H1 (cell line): ENCODE measurements at regions not wholly inside any gene's neighbourhood (a gene's known extent, or its start where the extent isn't known, plus 50 kb on each side); places are given as distances from the start of the nearest gene placed in this dataset.

Experiments used
- CTCF ChIA-PET: fragments of 300-600 bp; sonication (Branson Sonifier 250); formaldehyde crosslinking; loops from one replicate; lab custom pipeline; 2021; ENCODE audit not compliant: partially characterized antibody; lab: Charles Lee
- POLR2A ChIA-PET: fragments of 300-600 bp; sonication (Branson Sonifier 250); formaldehyde crosslinking; loops from one replicate; lab custom pipeline; 2021; ENCODE audit warnings: inconsistent platforms; ENCODE audit not compliant: partially characterized antibody; lab: Charles Lee
- DNase-seq, 2 experiments: peaks; one replicate each; pipeline versions ENCODE4 v3.0.0 to v3.0.0-alpha.2; 2010 to 2022; ENCODE audit warnings: low spot score in 2 of 2, low read depth in 1 of 2, mixed read lengths in 1 of 2
- FAIRE-seq: peaks from 2 replicates; lab custom pipeline; 2011; peaks lifted over from hg19 to GRCh38; lab: Jason Lieb, UNC
- H2AFZ ChIP-seq: 2 replicates; pipeline ENCODE4 v1.8.1; 2012; ENCODE audit warnings: low read length, inconsistent platforms
- H2AK5ac ChIP-seq: 2 replicates; pipeline ENCODE4 v1.6.1; 2013; ENCODE audit warnings: low read depth, low read length
- H2BK120ac ChIP-seq: replicated peaks from 2 replicates; pipeline ENCODE3; 2013; ENCODE audit warnings: low read depth, low read length, inconsistent platforms
- H2BK12ac ChIP-seq: 2 replicates; pipeline ENCODE4 v1.6.1; 2013; ENCODE audit warnings: low read depth, low read length
- H2BK15ac ChIP-seq: 2 replicates; pipeline ENCODE4 v1.6.1; 2013; ENCODE audit warnings: low read length
- H2BK20ac ChIP-seq: 2 replicates; pipeline ENCODE4 v1.6.1; 2013; ENCODE audit warnings: low read length
- H2BK5ac ChIP-seq: 2 replicates; pipeline ENCODE4 v1.6.1; 2013; ENCODE audit warnings: low read depth, low read length
- H3K14ac ChIP-seq: 2 replicates; pipeline ENCODE4 v1.6.1; 2013; ENCODE audit warnings: inconsistent platforms; ENCODE audit not compliant: insufficient read length
- H3K18ac ChIP-seq: 2 replicates; pipeline ENCODE4 v1.6.1; 2013; ENCODE audit warnings: low read length; ENCODE audit errors: extremely low read depth
- H3K23ac ChIP-seq: 2 replicates; pipeline ENCODE4 v1.6.1; 2013; ENCODE audit warnings: inconsistent platforms; ENCODE audit not compliant: insufficient read length
- H3K23me2 ChIP-seq: 2 replicates; pipeline ENCODE4 v1.6.1; 2013; ENCODE audit warnings: low read depth, low read length
- H3K27ac ChIP-seq: 2 replicates; pipeline ENCODE4 v1.6.1; 2011; ENCODE audit warnings: low read depth, low read length, inconsistent platforms
- H3K27me3 ChIP-seq, 4 experiments: replicated peaks in 1 of 4; 1 replicate in 1 of 4; 2 replicates in 3 of 4; pipeline versions ENCODE4 v1.6.1 to v1.8.1; 2011 to 2013; ENCODE audit warnings: low read length in 3 of 4, mild to moderate bottlenecking in 3 of 4, inconsistent platforms in 2 of 4, mixed read lengths in 2 of 4, moderate library complexity in 1 of 4; ENCODE audit not compliant: control insufficient read depth in 3 of 4, insufficient read depth in 3 of 4; ENCODE audit errors: extremely low read depth in 1 of 4
- H3K36me3 ChIP-seq, 4 experiments: 2 replicates each; pipeline versions ENCODE4 v1.6.1 to v1.8.1; 2011 to 2013; ENCODE audit warnings: mild to moderate bottlenecking in 4 of 4, low read length in 3 of 4, moderate library complexity in 2 of 4, control low read depth in 1 of 4, inconsistent platforms in 1 of 4; ENCODE audit not compliant: insufficient read depth in 4 of 4, control insufficient read depth in 2 of 4
- H3K4ac ChIP-seq: replicated peaks from 2 replicates; pipeline ENCODE3; 2013; ENCODE audit warnings: low read length, low read depth, mixed read lengths, inconsistent platforms; ENCODE audit not compliant: insufficient read length
- H3K4me1 ChIP-seq, 4 experiments: replicated peaks in 1 of 4; 1 replicate in 1 of 4; 2 replicates in 3 of 4; pipeline versions ENCODE4 v1.6.1 to v1.8.1; 2011 to 2013; ENCODE audit warnings: low read length in 3 of 4, inconsistent platforms in 2 of 4, mixed read lengths in 1 of 4; ENCODE audit not compliant: insufficient read depth in 4 of 4, control insufficient read depth in 3 of 4
- H3K4me2 ChIP-seq, 2 experiments: 2 replicates each; pipeline versions ENCODE4 v1.6.1 to v1.8.1; 2011 to 2013; ENCODE audit warnings: low read depth in 2 of 2, low read length in 2 of 2, control low read depth in 1 of 2, inconsistent platforms in 1 of 2, mild to moderate bottlenecking in 1 of 2; ENCODE audit not compliant: insufficient read depth in 1 of 2
- H3K4me3 ChIP-seq, 4 experiments: fragments of 200-600, 300-600 bp in 1 of 4; sonication (generic), shearing (Covaris generic), sonication (Bioruptor Twin) in 1 of 4; 2 replicates each; pipeline versions ENCODE4 v1.5.1 to v1.8.1; 2011 to 2016; ENCODE audit warnings: low read length in 4 of 4, low read depth in 3 of 4, control low read depth in 2 of 4, inconsistent platforms in 2 of 4, mild to moderate bottlenecking in 2 of 4, mixed read lengths in 1 of 4, moderate library complexity in 1 of 4; ENCODE audit not compliant: insufficient read depth in 2 of 4; ENCODE audit errors: extremely low read depth in 1 of 4
- H3K56ac ChIP-seq: replicated peaks from 2 replicates; pipeline ENCODE3; 2013; ENCODE audit warnings: low read depth, mild to moderate bottlenecking, mixed read lengths, low read length, inconsistent platforms; ENCODE audit not compliant: insufficient read length
- H3K79me1 ChIP-seq: 2 replicates; pipeline ENCODE4 v1.6.1; 2013; ENCODE audit warnings: low read depth, low read length, control low read depth
- H3K79me2 ChIP-seq, 2 experiments: 2 replicates each; pipeline versions ENCODE4 v1.6.1 to v1.8.1; 2012 to 2013; ENCODE audit warnings: low read length in 2 of 2, mild to moderate bottlenecking in 2 of 2, inconsistent platforms in 1 of 2; ENCODE audit not compliant: insufficient read depth in 2 of 2, control insufficient read depth in 1 of 2
- H3K9ac ChIP-seq, 4 experiments: replicated peaks in 1 of 4; 1 replicate in 1 of 4; 2 replicates in 3 of 4; pipeline versions ENCODE4 v1.6.1 to v1.8.1; 2011 to 2013; ENCODE audit warnings: low read depth in 3 of 4, low read length in 3 of 4, control low read depth in 2 of 4, mild to moderate bottlenecking in 2 of 4, moderate library complexity in 2 of 4, inconsistent platforms in 1 of 4; ENCODE audit errors: extremely low read depth in 1 of 4
- H3K9me3 ChIP-seq, 2 experiments: 2 replicates each; pipeline versions ENCODE4 v1.6.1 to v1.8.1; 2012 to 2013; ENCODE audit warnings: mild to moderate bottlenecking in 2 of 2, moderate library complexity in 2 of 2, control low read depth in 1 of 2, inconsistent platforms in 1 of 2, low read depth in 1 of 2, low read length in 1 of 2, mixed read lengths in 1 of 2; ENCODE audit not compliant: insufficient read depth in 2 of 2
- H4K20me1 ChIP-seq, 2 experiments: replicated peaks in 1 of 2; 2 replicates each; pipeline versions ENCODE3 to v1.8.1; 2011 to 2013; ENCODE audit warnings: inconsistent platforms in 2 of 2, low read length in 2 of 2, mild to moderate bottlenecking in 1 of 2; ENCODE audit not compliant: insufficient read depth in 2 of 2, control insufficient read depth in 1 of 2
- H4K5ac ChIP-seq: 2 replicates; pipeline ENCODE4 v1.6.1; 2013; ENCODE audit warnings: low read length, low read depth, mixed read lengths, inconsistent platforms; ENCODE audit not compliant: insufficient read length
- H4K8ac ChIP-seq: 2 replicates; pipeline ENCODE4 v1.8.0; 2013; ENCODE audit warnings: mild to moderate bottlenecking, moderate library complexity, low read length, inconsistent platforms; ENCODE audit not compliant: insufficient read depth; ENCODE audit errors: extremely low read depth
- H4K91ac ChIP-seq: replicated peaks from 2 replicates; pipeline ENCODE3; 2013; ENCODE audit warnings: low read length, mixed read lengths, inconsistent platforms; ENCODE audit not compliant: insufficient read length
- PHF8 ChIP-seq: fragments of 200-600 bp; sonication (generic); conservative IDR thresholded peaks from 2 replicates; pipeline ENCODE4 v1.7.1; 2012; ENCODE audit warnings: low read depth, mild to moderate bottlenecking, inconsistent platforms, low read length, moderate library complexity
- RAD21 ChIP-seq, 2 experiments: IDR thresholded peaks in 1 of 2; conservative IDR thresholded peaks in 1 of 2; 2 replicates each; pipeline ENCODE4 v1.6.1; 2011; ENCODE audit warnings: low read depth in 2 of 2, low read length in 2 of 2, improper control_type of control experiment in 1 of 2, inconsistent platforms in 1 of 2, mild to moderate bottlenecking in 1 of 2, moderate library complexity in 1 of 2
- WGBS, 2 experiments: shearing (Covaris generic) in 1 of 2; methylation state at CpG; one replicate each; pipeline versions ENCODE4 v1.1.6 to v1.1.7; 2013 to 2015; ENCODE audit warnings: low lambda C conversion rate in 2 of 2, mixed read lengths in 2 of 2, inconsistent platforms in 1 of 2, low coverage in 1 of 2, missing lambda C conversion rate in 1 of 2; ENCODE audit not compliant: insufficient replicate concordance in 2 of 2, insufficient coverage in 1 of 2, insufficient read length in 1 of 2; ENCODE audit errors: extremely low coverage in 1 of 2, missing lambda C conversion rate in 1 of 2; 5-methylcytosine and 5-hydroxymethylcytosine counted together

DNA sequence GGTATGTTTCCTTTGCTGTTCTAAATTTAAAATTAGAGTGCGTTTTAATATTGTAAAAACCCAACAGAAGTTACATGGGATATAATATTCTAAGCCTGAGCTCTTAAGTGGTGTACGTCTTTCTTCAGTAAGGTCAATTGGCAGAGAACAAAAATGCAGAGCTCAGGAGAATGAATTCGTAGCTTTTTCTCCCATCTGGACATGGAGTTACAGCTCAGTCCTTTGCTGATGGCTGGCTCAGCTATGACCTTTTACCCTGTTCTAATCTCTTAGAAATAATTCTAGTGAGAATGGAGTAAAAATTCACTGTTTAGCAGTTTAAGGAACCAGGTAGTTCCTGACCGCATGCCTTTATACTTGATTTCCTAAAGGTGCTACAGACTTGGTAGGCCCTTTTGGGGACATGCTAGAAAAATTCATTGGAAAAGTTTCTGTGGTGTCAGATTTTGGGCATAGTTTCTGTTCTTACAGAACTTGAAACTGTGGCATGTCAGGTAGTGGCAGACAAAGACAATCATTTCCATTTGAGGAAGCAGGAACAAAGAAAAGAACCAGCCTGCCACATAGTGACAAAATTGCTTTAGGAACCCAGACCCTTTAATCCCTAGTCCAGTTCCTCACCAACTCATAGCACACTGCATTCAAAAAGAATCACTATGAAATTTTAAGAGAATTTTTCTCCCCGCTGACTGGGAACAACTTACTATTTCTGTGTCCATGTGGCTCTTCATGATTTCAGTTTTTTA, 566.8 kb upstream of the ZNF804A start:
- WGBS, 2 experiments: 93% methylated on average over 5 of the region's 5 CpGs; no CpG with 5 or more reads in 1 of the 2 experiments
- no peaks in the 10 kb centered on the region for H3K9me3 ChIP-seq

More for the DNA sequence above, 566.8 kb upstream of the ZNF804A start:
- no peaks in the 10 kb centered on the region for H3K79me2 ChIP-seq
- H2AK5ac ChIP-seq: no peak overlapping the region
- no peaks in the 10 kb centered on the region for H3K27me3 ChIP-seq
- no peak overlapping the region for H3K18ac ChIP-seq
- H3K4me2 ChIP-seq: no peak overlapping the region
- H3K23me2 ChIP-seq: no peaks in the 10 kb centered on the region
- H3K4ac ChIP-seq: no peak overlapping the region
- H3K27ac ChIP-seq: no peak overlapping the region
- no peak overlapping the region for H2BK120ac ChIP-seq
- H4K91ac ChIP-seq: no peak overlapping the region
- no peak for TF ChIP-seq PHF8
- TF ChIP-seq RAD21 (IDR thresholded peaks at IDR 0.05 in 1 of 2, conservative IDR thresholded peaks at IDR 0.05 in 1 of 2; ENCODE audit: low read depth in 2 of 2, low read length in 2 of 2): peak; percentile 18 to 36; a peak in 3 of 4 replicates
- 0 out of 7 replicates have a peak, but pooled peaks cover 0 to 2% (median 0%) of the 10 kb centered on the region in 4 experiments for H3K4me1 ChIP-seq
- no peak overlapping the region for H3K23ac ChIP-seq
- DNase-seq: no peak
- no peak overlapping the region for H3K4me3 ChIP-seq
- no peak overlapping the region for H2BK12ac ChIP-seq
- no peaks in the 10 kb centered on the region for H3K79me1 ChIP-seq
- H2AFZ ChIP-seq: no peak overlapping the region
- no peak overlapping the region for H2BK20ac ChIP-seq
- no peak overlapping the region for H3K9ac ChIP-seq
- no peak overlapping the region for H4K8ac ChIP-seq
- POLR2A ChIA-PET: no interaction called here
- no peak overlapping the region for H3K56ac ChIP-seq
- H3K36me3 ChIP-seq: no peaks in the 10 kb centered on the region
- H3K14ac ChIP-seq: no peak overlapping the region
- no peak overlapping the region for H4K5ac ChIP-seq
- FAIRE-seq: no peak
- H2BK15ac ChIP-seq: no peak overlapping the region
- CTCF ChIA-PET: interaction anchor here (0.8 to 1.3 kb wide), 3 partner anchors 25 to 413 kb away, joined by 3 to 4 read pairs (median 3); no protein-coding TSS in a partner anchor
- H4K20me1 ChIP-seq: no peaks in the 10 kb centered on the region
- H2BK5ac ChIP-seq: no peak overlapping the region
